Kidney (tissue), 13 donors: ENCODE measurements at regions not wholly inside any gene's neighbourhood (a gene's known extent, or its start where the extent isn't known, plus 50 kb on each side); places are given as distances from the start of the nearest gene placed in this dataset.
"Not testable (repeated sequence)": the region's sequence is repeated elsewhere in the genome, so short reads cannot be mapped to it uniquely, and the experiment has no call there.

ENCODE experiments used
- DNase-seq, 5 donors: peaks; one replicate each; pipeline ENCODE4 v3.0.0-alpha.2; 2013 to 2020
- FAIRE-seq: peaks from 2 replicates; lab custom pipeline; 2012; peaks lifted over from hg19 to GRCh38; lab: Jason Lieb, UNC
- H3K27ac ChIP-seq, 2 donors: one replicate each; pipeline ENCODE4 v1.7.0; 2013; ENCODE audit warnings: low read depth in 2 of 2, low read length in 2 of 2, inconsistent platforms in 1 of 2
- H3K27me3 ChIP-seq: one replicate; pipeline ENCODE4 v1.7.1; 2013; ENCODE audit warnings: low read length, inconsistent platforms; ENCODE audit not compliant: control insufficient read depth, insufficient read depth
- H3K36me3 ChIP-seq, 3 donors: one replicate each; pipeline versions ENCODE4 v1.7.0 to v1.7.1; 2013; ENCODE audit warnings: low read length in 3 of 3, control low read depth in 1 of 3, inconsistent platforms in 1 of 3; ENCODE audit not compliant: insufficient read depth in 3 of 3, control insufficient read depth in 2 of 3
- H3K4me1 ChIP-seq, 3 donors: one replicate each; pipeline versions ENCODE4 v1.7.0 to v1.7.1; 2013; ENCODE audit warnings: low read length in 3 of 3, inconsistent platforms in 1 of 3, low read depth in 1 of 3; ENCODE audit not compliant: control insufficient read depth in 2 of 3, insufficient read depth in 2 of 3
- H3K4me3 ChIP-seq, 3 donors: one replicate each; pipeline versions ENCODE4 v1.7.0 to v1.8.1; 2013; ENCODE audit warnings: low read length in 3 of 3, control low read depth in 1 of 3, inconsistent platforms in 1 of 3
- H3K9ac ChIP-seq, 3 donors: one replicate each; pipeline versions ENCODE4 v1.7.0 to v1.7.1; 2013; ENCODE audit warnings: low read length in 3 of 3, control low read depth in 1 of 3, inconsistent platforms in 1 of 3
- H3K9me3 ChIP-seq, 3 donors: one replicate each; pipeline versions ENCODE4 v1.7.0 to v1.7.1; 2013; ENCODE audit warnings: low read length in 3 of 3, control low read depth in 1 of 3, inconsistent platforms in 1 of 3; ENCODE audit not compliant: control insufficient read depth in 2 of 3, insufficient read depth in 1 of 3
- CTCF ChIP-seq: IDR thresholded peaks from 3 replicates; pipeline ENCODE4 v1.5.1; 2012; ENCODE audit warnings: mild to moderate bottlenecking, moderate library complexity, borderline replicate concordance; ENCODE audit not compliant: insufficient read depth; ENCODE audit errors: extremely low read depth
- intact Hi-C: fragments of 100-400 bp; cut with DNase I; formaldehyde crosslinking; loops from one replicate; pipeline ENCODE4 v1.11.1; 2022
- donor health status: control.
- donor health status: control.
- donor health status: control.
- donor health status: control.
- donor health status: control.
- donor health status: DM: yes; HTN: yes; CAD: no.
- donor health status: Normal renal cell carcinoma (clear cell type).

DNA sequence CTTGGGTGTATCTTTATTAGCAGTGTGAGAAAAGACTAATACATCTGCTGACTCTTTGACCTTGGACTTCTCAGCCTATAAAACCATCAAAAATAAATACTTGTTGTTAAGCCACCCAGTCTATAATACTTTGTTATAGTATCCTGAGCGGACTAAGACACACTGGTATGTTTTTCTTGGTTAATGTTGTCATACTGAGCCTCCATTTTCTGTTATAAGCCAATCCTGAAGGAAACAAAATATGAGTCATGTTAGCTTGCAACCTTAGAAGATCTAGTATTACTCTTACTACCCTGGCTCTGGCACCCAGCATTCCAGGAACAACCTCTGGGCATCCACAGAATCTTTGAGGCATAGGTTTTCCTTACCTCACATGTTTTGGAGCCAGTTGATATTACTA, 307.2 kb downstream of the FRK start:
- no peak overlapping the region for H3K4me3 ChIP-seq
- intact Hi-C loops: no loop called here
- TF ChIP-seq CTCF: no peak
- FAIRE-seq (no peak), DNase-seq (no peak)
- no peaks in the 10 kb centered on the region for H3K27me3 ChIP-seq
- H3K36me3 ChIP-seq: no peaks in the 10 kb centered on the region
- H3K4me1 ChIP-seq: no peaks in the 10 kb centered on the region
- no peak overlapping the region for H3K9ac ChIP-seq
- H3K27ac ChIP-seq: no peak overlapping the region
- H3K9me3 ChIP-seq: no peaks in the 10 kb centered on the region

DNA sequence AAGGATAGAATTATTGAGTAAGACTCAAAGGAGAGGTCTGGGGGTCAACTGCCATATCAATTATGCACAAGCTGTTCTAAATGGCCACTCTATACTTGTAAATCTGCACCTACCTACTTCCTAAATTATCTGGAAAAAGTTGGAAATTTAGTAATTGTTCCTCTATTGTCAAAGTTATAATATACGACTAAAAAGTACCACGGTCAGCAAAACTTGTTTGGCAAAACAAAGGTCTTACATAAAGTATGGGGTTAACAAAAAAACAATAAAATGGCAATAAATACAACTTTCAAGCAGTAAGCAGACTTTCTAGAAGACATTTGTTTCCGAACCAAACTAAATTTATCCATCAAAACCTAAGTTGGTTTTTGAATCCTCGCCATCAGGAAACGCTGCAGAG, 309.7 kb downstream of the FRK start:
- Histone ChIP-seq H3K27me3 (no peaks in the 10 kb centered on the region), H3K27ac (no peak overlapping the region), H3K4me3 (no peak overlapping the region), H3K9me3 (no peaks in the 10 kb centered on the region), H3K4me1 (no peaks in the 10 kb centered on the region), H3K36me3 (no peaks in the 10 kb centered on the region), H3K9ac (no peak overlapping the region)
- no peak for DNase-seq
- TF ChIP-seq CTCF: no peak
- FAIRE-seq: no peak
- intact Hi-C loops: no loop called here

GRCh38 chr6:115750292-115750691, 310.4 kb downstream of the FRK start:
- Histone ChIP-seq H3K4me1 (no peaks in the 10 kb centered on the region), H3K27ac (no peak overlapping the region), H3K4me3 (no peak overlapping the region), H3K9me3 (no peaks in the 10 kb centered on the region), H3K36me3 (no peaks in the 10 kb centered on the region), H3K27me3 (no peaks in the 10 kb centered on the region), H3K9ac (no peak overlapping the region)
- FAIRE-seq (no peak), DNase-seq (no peak)
- intact Hi-C loops: no loop called here
- TF ChIP-seq CTCF: no peak

DNA sequence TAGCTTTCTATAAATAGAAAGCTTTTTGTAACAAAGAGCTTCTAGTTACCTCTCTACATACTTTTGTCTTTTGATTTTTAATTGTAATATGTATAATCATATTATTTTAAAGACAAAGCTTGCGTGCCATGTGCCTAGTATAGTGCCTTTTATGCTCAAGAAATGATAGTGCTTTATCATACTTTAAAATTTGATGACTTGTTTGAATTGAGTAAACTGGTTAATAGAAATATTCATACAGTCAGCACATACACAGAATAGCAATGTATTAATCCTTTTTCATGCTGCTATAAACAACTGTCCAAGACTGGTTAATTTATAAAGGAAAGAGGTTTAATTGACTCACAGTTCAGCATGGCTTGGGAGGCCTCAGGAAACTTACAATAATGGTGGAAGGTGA, 313.0 kb downstream of the FRK start:
- no peak for TF ChIP-seq CTCF
- no peaks in the 10 kb centered on the region for H3K4me1 ChIP-seq
- DNase-seq (no peak), FAIRE-seq (no peak)
- no peaks in the 10 kb centered on the region for H3K27me3 ChIP-seq
- no peaks in the 10 kb centered on the region for H3K9me3 ChIP-seq
- H3K27ac ChIP-seq: no peak overlapping the region
- intact Hi-C loops: no loop called here
- H3K4me3 ChIP-seq: no peak overlapping the region
- H3K9ac ChIP-seq: no peak overlapping the region
- no peaks in the 10 kb centered on the region for H3K36me3 ChIP-seq

- H3K9ac ChIP-seq, H3K36me3 ChIP-seq, intact Hi-C loops, DNase-seq, FAIRE-seq, H3K4me1 ChIP-seq, H3K27ac ChIP-seq, H3K27me3 ChIP-seq, H3K9me3 ChIP-seq, H3K4me3 ChIP-seq: not testable (repeated sequence)
Measured at GRCh38 chr6:115746583-115746982, 314.1 kb downstream of the FRK start.
